ENCODE measurements at regions not wholly inside any gene's neighbourhood (a gene's known extent, or its start where the extent isn't known, plus 50 kb on each side); places are given as distances from the start of the nearest gene placed in this dataset.
"Not testable (repeated sequence)": the region's sequence is repeated elsewhere in the genome, so short reads cannot be mapped to it uniquely, and the experiment has no call there.

GRCh38 chr4:11700751-11701226 lies 272.1 kb upstream of the HS3ST1 start:
- DNase-seq (ENCODE audit: low read depth): no peak

GRCh38 chr4:11698846-11699590 lies 270.3 kb upstream of the HS3ST1 start:
- no peak for DNase-seq (ENCODE audit: low read depth)

- DNase-seq (ENCODE audit: low read depth): no peak
These were observed 269.3 kb upstream of the HS3ST1 start for GRCh38 chr4:11698033-11698432.

GRCh38 chr4:11693693-11694092 lies 265.0 kb upstream of the HS3ST1 start:
- no peak for DNase-seq (ENCODE audit: low read depth)

- DNase-seq (ENCODE audit: low read depth): no peak
These were observed 262.5 kb upstream of the HS3ST1 start for GRCh38 chr4:11691236-11691635.

- no peak for DNase-seq (ENCODE audit: low read depth)
These were observed 259.0 kb upstream of the HS3ST1 start for GRCh38 chr4:11687727-11688126.

- DNase-seq (ENCODE audit: low read depth): no peak
These were observed 256.8 kb upstream of the HS3ST1 start for GRCh38 chr4:11685481-11685880.

GRCh38 chr4:11675051-11675800 lies 246.5 kb upstream of the HS3ST1 start:
- no peak for DNase-seq (ENCODE audit: low read depth)

GRCh38 chr4:11670304-11670703 lies 241.6 kb upstream of the HS3ST1 start:
- DNase-seq (ENCODE audit: low read depth): no peak

- DNase-seq (ENCODE audit: low read depth): no peak
These were observed 240.5 kb upstream of the HS3ST1 start for GRCh38 chr4:11669156-11669555.

- no peak for DNase-seq (ENCODE audit: low read depth)
These were observed 234.4 kb upstream of the HS3ST1 start for GRCh38 chr4:11663114-11663513.

- no peak for DNase-seq (ENCODE audit: low read depth)
These were observed 222.3 kb upstream of the HS3ST1 start for GRCh38 chr4:11650801-11651596.

GRCh38 chr4:11647433-11647832 lies 218.7 kb upstream of the HS3ST1 start:
- DNase-seq (ENCODE audit: low read depth): no peak

- not testable (repeated sequence) for DNase-seq (ENCODE audit: low read depth)
These were observed 214.4 kb upstream of the HS3ST1 start for GRCh38 chr4:11643081-11643480.

GRCh38 chr4:11640584-11640983 lies 211.9 kb upstream of the HS3ST1 start:
- no peak for DNase-seq (ENCODE audit: low read depth)

- DNase-seq (ENCODE audit: low read depth): no peak
These were observed 207.9 kb upstream of the HS3ST1 start for GRCh38 chr4:11636551-11636950.

- no peak for DNase-seq (ENCODE audit: low read depth)
These were observed 207.3 kb upstream of the HS3ST1 start for GRCh38 chr4:11636031-11636430.

GRCh38 chr4:11635342-11635741 lies 206.6 kb upstream of the HS3ST1 start:
- DNase-seq (ENCODE audit: low read depth): no peak

GRCh38 chr4:11634283-11634682 lies 205.6 kb upstream of the HS3ST1 start:
- no peak for DNase-seq (ENCODE audit: low read depth)

- no peak for DNase-seq (ENCODE audit: low read depth)
These were observed 204.7 kb upstream of the HS3ST1 start for GRCh38 chr4:11633430-11633829.

GRCh38 chr4:11632483-11632882 lies 203.8 kb upstream of the HS3ST1 start:
- no peak for DNase-seq (ENCODE audit: low read depth)

GRCh38 chr4:11632025-11632424 lies 203.3 kb upstream of the HS3ST1 start:
- no peak for DNase-seq (ENCODE audit: low read depth)

GRCh38 chr4:11631416-11631815 lies 202.7 kb upstream of the HS3ST1 start:
- no peak for DNase-seq (ENCODE audit: low read depth)

Data from activated T-cell treated with anti-CD3 and anti-CD28 coated beads for 1 hour (primary cell).